PFSK-1 (cell line): ENCODE measurements at regions not wholly inside any gene's neighbourhood (a gene's known extent, or its start where the extent isn't known, plus 50 kb on each side); places are given as distances from the start of the nearest gene placed in this dataset.

Experiments
- FOXP2 ChIP-seq: optimal IDR thresholded peaks from 2 replicates; pipeline ENCODE3; 2011; ENCODE audit warnings: borderline replicate concordance, control low read depth, inconsistent platforms; ENCODE audit not compliant: insufficient read depth; ENCODE audit errors: extremely low read length, extremely low read depth
- POLR2AphosphoS5 ChIP-seq: IDR thresholded peaks from 2 replicates; pipeline ENCODE4 v1.6.1; 2012; ENCODE audit warnings: low read depth, mild to moderate bottlenecking, control low read depth, low read length, moderate library complexity
- SIN3A ChIP-seq: IDR thresholded peaks from 2 replicates; pipeline ENCODE4 v1.6.1; 2012; ENCODE audit warnings: mild to moderate bottlenecking, low read length, moderate library complexity, borderline replicate concordance; ENCODE audit not compliant: insufficient read depth
- TAF1 ChIP-seq: IDR thresholded peaks from 2 replicates; pipeline ENCODE4 v1.6.1; 2012; ENCODE audit warnings: low read length, control low read depth, borderline replicate concordance; ENCODE audit not compliant: insufficient read depth
- TF ChIP-seq, protein P1 (sequence below), 2 experiments: IDR thresholded peaks; 2 replicates each; pipeline versions ENCODE4 v1.6.1 to v1.8.0; 2011 to 2012; ENCODE audit warnings: low read depth in 2 of 2, low read length in 2 of 2, control low read depth in 1 of 2, inconsistent platforms in 1 of 2, mild to moderate bottlenecking in 1 of 2, moderate library complexity in 1 of 2; ENCODE audit not compliant: insufficient read depth in 1 of 2

- TF ChIP-seq, protein P1, sequence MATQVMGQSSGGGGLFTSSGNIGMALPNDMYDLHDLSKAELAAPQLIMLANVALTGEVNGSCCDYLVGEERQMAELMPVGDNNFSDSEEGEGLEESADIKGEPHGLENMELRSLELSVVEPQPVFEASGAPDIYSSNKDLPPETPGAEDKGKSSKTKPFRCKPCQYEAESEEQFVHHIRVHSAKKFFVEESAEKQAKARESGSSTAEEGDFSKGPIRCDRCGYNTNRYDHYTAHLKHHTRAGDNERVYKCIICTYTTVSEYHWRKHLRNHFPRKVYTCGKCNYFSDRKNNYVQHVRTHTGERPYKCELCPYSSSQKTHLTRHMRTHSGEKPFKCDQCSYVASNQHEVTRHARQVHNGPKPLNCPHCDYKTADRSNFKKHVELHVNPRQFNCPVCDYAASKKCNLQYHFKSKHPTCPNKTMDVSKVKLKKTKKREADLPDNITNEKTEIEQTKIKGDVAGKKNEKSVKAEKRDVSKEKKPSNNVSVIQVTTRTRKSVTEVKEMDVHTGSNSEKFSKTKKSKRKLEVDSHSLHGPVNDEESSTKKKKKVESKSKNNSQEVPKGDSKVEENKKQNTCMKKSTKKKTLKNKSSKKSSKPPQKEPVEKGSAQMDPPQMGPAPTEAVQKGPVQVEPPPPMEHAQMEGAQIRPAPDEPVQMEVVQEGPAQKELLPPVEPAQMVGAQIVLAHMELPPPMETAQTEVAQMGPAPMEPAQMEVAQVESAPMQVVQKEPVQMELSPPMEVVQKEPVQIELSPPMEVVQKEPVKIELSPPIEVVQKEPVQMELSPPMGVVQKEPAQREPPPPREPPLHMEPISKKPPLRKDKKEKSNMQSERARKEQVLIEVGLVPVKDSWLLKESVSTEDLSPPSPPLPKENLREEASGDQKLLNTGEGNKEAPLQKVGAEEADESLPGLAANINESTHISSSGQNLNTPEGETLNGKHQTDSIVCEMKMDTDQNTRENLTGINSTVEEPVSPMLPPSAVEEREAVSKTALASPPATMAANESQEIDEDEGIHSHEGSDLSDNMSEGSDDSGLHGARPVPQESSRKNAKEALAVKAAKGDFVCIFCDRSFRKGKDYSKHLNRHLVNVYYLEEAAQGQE (IDR thresholded peaks at IDR 0.05; ENCODE audit: insufficient read depth in 1 of 2, low read depth in 2 of 2, low read length in 2 of 2) = no peak
- no peak for TF ChIP-seq SIN3A
- no peak for TF ChIP-seq FOXP2
- no peak for TF ChIP-seq POLR2AphosphoS5
- no peak for TF ChIP-seq TAF1
Observed at GRCh38 chr4:63983224-63983623, 426.0 kb downstream of the TECRL start.

DNA sequence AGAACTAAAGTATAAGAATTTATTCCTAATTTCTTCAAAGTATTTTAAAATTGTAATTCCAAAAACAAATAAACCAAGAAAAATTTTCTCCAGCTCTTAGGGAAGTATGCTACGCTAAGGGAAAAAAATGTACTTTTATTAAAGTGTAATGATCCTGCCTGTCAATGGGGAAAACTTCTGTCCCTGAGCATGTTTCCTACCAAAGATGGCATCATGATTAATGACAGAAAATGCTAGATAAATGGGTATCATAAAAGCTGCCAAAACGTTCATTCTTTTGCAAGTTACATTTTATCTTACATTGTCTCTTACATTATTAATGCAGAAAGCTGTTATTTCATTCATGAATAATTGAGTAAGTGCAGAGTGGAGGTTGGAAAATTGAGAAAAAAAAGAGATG lies 443.4 kb downstream of the TECRL start:
- TF ChIP-seq FOXP2 (no peak), POLR2AphosphoS5 (no peak)

GRCh38 chr4:63937961-63938360 lies 471.3 kb downstream of the TECRL start:
- TF ChIP-seq TAF1 = no peak
- TF ChIP-seq, protein P1 (IDR thresholded peaks at IDR 0.05; ENCODE audit: insufficient read depth in 1 of 2, low read depth in 2 of 2, low read length in 2 of 2) = no peak
- no peak for TF ChIP-seq SIN3A
- no peak for TF ChIP-seq FOXP2
- no peak for TF ChIP-seq POLR2AphosphoS5

DNA sequence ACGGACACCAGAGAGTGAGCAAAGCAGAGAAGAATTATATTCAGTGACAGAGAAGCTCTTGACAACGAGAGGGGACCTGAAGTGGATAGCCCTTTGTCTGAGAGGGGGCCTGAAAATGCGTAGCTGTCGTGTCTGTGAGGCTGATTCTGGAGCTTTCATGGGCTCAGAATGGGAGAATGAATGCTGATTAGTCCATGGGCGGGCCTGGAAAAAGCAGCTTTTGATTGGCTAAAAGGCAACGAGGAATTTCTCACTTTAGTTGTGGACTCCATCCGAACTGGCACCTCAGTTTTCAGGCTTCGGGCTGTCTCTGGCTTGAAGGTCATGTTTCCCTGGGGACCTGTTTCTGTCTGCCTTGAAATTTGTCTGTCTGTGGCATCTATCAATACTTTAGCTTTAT lies 487.1 kb downstream of the TECRL start:
- TF ChIP-seq SIN3A = no peak
- TF ChIP-seq TAF1 = no peak
- TF ChIP-seq, protein P1 (IDR thresholded peaks at IDR 0.05; ENCODE audit: insufficient read depth in 1 of 2, low read depth in 2 of 2, low read length in 2 of 2) = no peak
- no peak for TF ChIP-seq FOXP2
- no peak for TF ChIP-seq POLR2AphosphoS5

- TF ChIP-seq TAF1 (no peak), SIN3A (no peak), FOXP2 (no peak), POLR2AphosphoS5 (no peak)
- TF ChIP-seq, protein P1 (IDR thresholded peaks at IDR 0.05; ENCODE audit: insufficient read depth in 1 of 2, low read depth in 2 of 2, low read length in 2 of 2) = no peak
Observed at GRCh38 chr4:63921561-63921960, 487.7 kb downstream of the TECRL start.
